GM21717 (cell line): ENCODE measurements at regions not wholly inside any gene's neighbourhood (a gene's known extent, or its start where the extent isn't known, plus 50 kb on each side); places are given as distances from the start of the nearest gene placed in this dataset.

Experiments used
- ATAC-seq: cut with Tn5 transposase; IDR thresholded peaks from one replicate; pipeline ENCODE4 v1.9.1; 2021; ENCODE audit warnings: mild to moderate bottlenecking, moderate library complexity; ENCODE audit not compliant: unreplicated experiment

GRCh38 chr13:78428646-78429045, 174.7 kb downstream of the POU4F1 start:
- ATAC-seq, result no peak

- ATAC-seq, result no peak
Measured at GRCh38 chr13:78426183-78426582, 177.2 kb downstream of the POU4F1 start.

GRCh38 chr13:78420814-78421213, 182.5 kb downstream of the POU4F1 start:
- peak; percentile 98 for ATAC-seq

- ATAC-seq, result no peak
Measured at GRCh38 chr13:78413887-78414553, 189.3 kb downstream of the POU4F1 start.

- no peak for ATAC-seq
Measured at GRCh38 chr13:78410847-78411246, 192.5 kb downstream of the POU4F1 start.

GRCh38 chr13:78410164-78410563, 193.2 kb downstream of the POU4F1 start:
- no peak for ATAC-seq

GRCh38 chr13:78409172-78409571, 194.2 kb downstream of the POU4F1 start:
- ATAC-seq, result peak; percentile 85

- ATAC-seq, result no peak
Measured at GRCh38 chr13:78404846-78405360, 198.4 kb downstream of the POU4F1 start.

- no peak for ATAC-seq
Measured at GRCh38 chr13:78402708-78403400, 200.5 kb downstream of the POU4F1 start.

GRCh38 chr13:78401873-78402707, 201.3 kb downstream of the POU4F1 start:
- no peak for ATAC-seq

- ATAC-seq, result peak; percentile 97
Measured at GRCh38 chr13:78398743-78399410, 204.5 kb downstream of the POU4F1 start.

- ATAC-seq, result peak; percentile 46
Measured at GRCh38 chr13:78393286-78394142, 209.8 kb downstream of the POU4F1 start.

- ATAC-seq, result no peak
Measured at GRCh38 chr13:78383899-78384298, 219.5 kb downstream of the POU4F1 start.

GRCh38 chr13:78383071-78383484, 220.3 kb downstream of the POU4F1 start:
- ATAC-seq, result no peak

- no peak for ATAC-seq
Measured at GRCh38 chr13:78382491-78382890, 220.9 kb downstream of the POU4F1 start.

- ATAC-seq, result no peak
Measured at GRCh38 chr13:78376822-78377221, 226.5 kb downstream of the POU4F1 start.

- no peak for ATAC-seq
Measured at GRCh38 chr13:78376033-78376432, 227.3 kb downstream of the POU4F1 start.

GRCh38 chr13:78372581-78372980, 230.8 kb downstream of the POU4F1 start:
- no peak for ATAC-seq

- ATAC-seq, result no peak
Measured at GRCh38 chr13:78370231-78370630, 233.1 kb downstream of the POU4F1 start.

- ATAC-seq, result no peak
Measured at GRCh38 chr13:78364711-78365110, 238.6 kb downstream of the POU4F1 start.
